CD4-positive, alpha-beta T cell treated with Interleukin-17A for 1 hour (primary cell): ENCODE measurements at regions not wholly inside any gene's neighbourhood (a gene's known extent, or its start where the extent isn't known, plus 50 kb on each side); places are given as distances from the start of the nearest gene placed in this dataset.

ENCODE experiments used
- DNase-seq: peaks from one replicate; pipeline ENCODE4 v3.0.0-alpha.2; 2020

- no peak for DNase-seq
Measured at GRCh38 chr4:102441978-102442911, 58.9 kb upstream of the NFKB1 start.

DNA sequence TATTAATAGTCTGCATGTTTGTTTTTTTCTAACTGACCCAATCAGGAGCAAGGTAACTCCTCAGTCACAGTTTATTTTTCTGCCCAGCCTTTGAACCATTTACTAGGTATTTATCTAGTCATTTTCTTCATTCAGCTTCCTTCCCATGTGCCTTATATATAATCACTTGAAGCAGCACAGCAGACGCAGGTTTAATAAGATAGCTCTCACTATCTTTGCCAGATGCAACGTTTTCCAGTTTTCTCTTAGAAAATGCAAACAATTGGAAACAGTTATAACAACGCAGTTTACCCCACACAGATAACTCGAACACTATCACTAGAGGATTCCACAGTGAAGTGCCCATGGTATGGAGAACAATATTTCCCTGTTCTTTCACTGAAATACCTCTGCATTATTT, 56.4 kb upstream of the NFKB1 start:
- no peak for DNase-seq

- DNase-seq, result no peak
Measured at GRCh38 chr4:102445213-102445612, 55.9 kb upstream of the NFKB1 start.

GRCh38 chr4:102447413-102447812, 53.7 kb upstream of the NFKB1 start:
- peak; percentile 39 for DNase-seq

- DNase-seq, result peak; percentile 83
Measured at GRCh38 chr4:102449751-102450352, 51.3 kb upstream of the NFKB1 start.

DNA sequence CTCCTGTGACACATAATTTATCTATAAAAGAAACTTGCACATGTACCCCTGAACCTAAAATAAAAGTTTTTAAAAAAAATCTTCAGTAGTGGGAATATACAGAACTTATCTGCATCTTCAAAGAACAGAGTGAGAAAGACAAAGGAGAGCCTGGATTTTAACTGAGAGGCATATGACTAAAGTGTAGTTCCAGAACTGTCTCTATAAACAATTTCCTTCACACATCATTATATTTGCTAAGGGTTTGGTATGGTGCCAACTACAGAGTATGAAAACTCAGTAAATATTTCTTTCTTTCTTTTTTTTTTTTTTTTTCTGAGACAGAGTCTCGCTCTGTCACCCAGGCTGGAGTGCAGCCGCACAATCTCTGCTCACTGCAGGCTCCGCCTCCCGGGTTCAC, 49.9 kb upstream of the NFKB1 start:
- DNase-seq, result no peak
